ENCODE measurements at regions not wholly inside any gene's neighbourhood (a gene's known extent, or its start where the extent isn't known, plus 50 kb on each side); places are given as distances from the start of the nearest gene placed in this dataset.
"Not testable (repeated sequence)": the region's sequence is repeated elsewhere in the genome, so short reads cannot be mapped to it uniquely, and the experiment has no call there.

DNA sequence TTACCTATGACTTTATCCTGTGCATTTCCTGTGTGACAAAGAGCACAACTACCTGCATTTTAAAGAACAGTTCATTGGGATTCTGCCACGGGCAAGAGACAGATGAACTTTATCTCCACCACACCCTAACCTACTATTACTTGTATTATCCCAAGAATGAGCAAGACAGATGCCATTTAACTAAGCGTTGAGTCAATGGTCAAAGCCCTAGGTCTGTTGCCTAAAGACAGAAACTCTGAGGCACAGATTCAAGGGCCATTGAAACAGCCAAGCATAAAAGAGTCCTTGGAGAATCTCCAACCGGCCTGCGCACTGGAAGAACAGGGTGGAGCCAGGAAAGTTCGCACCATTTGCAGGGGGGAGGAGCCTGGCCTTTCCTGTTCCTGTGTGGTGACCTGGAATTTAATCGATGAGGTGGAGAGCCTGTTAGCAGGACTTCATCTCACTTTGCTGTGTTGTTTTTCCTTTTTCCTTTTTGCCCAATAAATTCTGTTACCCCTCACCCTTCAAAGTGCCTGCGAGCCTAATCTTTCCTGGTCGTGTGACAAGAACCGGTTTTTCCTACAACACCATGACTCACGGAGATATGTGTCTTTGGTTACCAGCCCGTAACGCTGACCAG, 146.4 kb upstream of the DIAPH2 start:
- DNase-seq = no peak

DNA sequence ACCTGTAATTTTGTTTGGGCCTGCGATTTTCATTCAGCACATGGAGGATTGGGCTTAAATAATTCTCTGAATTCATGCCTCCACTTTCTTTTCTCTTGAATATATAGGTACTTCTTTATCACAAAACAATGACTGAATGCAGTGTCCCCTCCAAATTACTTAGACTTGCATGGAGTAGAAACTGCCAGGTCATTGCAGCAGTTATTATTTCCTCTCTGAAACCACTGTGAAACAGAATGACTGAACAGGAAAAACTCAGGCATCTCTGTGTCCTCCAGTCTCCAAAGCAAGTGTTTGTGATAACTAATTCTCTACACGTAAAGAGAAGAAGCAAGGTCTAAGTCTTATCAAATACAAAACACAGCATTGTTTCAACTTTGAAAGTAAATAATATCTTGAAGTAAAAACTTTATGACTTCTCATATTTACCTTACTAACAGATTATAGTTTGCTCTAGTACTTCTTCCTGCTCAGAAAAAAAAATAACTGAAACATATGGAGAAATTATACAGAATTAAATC, 144.5 kb upstream of the DIAPH2 start:
- DNase-seq = no peak

DNA sequence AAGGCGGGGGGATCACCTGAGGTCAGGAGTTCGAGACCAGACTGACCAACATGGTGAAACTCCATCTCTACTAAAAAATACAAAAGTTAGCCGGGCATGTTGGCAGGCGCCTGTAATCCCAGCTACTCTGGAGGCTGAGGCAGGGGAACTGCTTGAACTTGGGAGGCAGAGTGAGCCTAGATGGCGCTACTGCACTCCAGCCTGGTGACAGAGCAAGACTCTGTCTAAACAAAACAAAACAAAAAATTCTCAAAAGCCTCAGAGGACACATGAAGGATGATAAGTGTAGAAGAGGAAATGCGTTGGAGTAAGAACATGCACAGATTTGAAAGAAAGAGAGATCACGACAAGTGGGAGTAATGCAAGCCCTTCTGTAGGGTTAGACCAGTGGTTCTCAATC, 138.4 kb upstream of the DIAPH2 start:
- not testable (repeated sequence) for DNase-seq

DNA sequence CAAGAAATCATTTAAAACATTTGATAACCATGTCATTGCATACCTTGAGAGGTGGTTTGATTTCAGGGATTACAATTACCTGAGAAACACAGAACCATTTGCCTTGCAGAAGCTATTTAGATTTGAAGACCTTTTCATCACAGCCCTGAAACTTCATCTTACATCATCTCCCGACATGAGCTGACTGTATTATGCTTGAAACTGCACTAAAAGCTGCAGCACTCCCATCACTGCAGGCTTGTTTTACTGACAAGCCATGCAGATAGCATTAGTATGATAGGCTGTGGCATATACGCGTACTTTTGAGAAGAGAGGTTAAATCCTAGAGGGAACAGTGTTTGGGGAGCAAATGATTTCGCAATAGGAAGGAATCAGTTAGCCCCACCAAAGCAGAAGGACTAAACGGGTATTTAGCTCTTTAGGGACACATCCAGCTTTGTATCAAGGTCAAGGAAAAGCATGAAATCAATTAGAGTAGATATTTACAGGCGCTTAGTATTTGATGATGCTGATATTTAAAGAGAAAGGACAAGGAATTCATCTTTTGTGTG, 133.2 kb upstream of the DIAPH2 start:
- DNase-seq = no peak

DNA sequence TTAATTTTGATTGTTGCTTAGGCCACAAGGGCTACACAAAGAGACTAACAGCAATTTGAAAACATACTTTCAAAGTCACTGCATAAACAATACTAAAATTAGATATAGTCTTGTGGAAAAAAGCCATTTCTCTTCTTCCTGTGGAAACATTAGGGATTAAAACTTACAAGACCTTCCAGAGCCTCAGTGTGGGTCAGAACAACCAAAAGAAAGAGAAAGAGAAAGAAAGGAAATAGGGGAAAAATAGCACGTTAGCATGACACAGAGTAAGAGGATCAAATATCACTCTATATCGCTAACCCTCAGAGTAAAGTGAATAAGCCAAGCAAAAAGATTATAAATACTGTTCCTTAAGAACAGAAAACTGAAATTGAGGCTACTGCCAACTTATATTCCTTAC, 127.8 kb upstream of the DIAPH2 start:
- DNase-seq = no peak

DNA sequence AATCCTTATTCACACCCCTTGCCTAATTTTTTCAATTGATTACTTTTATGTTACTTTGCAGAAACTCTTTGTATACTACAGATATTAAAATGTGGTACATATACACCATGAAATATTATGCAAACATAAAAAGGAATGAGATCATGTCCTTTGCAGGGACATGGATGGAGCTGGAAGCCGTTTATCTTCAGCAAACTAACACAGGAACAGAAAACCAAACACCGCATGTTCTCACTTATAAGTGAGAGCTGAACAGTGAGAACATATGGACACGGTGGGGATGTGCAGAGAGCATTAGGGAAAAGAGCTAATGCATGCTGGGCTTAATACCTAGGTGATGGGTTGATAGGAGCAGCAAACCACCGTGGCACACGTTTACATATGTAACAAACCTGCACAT, 123.5 kb upstream of the DIAPH2 start:
- not testable (repeated sequence) for DNase-seq

DNA sequence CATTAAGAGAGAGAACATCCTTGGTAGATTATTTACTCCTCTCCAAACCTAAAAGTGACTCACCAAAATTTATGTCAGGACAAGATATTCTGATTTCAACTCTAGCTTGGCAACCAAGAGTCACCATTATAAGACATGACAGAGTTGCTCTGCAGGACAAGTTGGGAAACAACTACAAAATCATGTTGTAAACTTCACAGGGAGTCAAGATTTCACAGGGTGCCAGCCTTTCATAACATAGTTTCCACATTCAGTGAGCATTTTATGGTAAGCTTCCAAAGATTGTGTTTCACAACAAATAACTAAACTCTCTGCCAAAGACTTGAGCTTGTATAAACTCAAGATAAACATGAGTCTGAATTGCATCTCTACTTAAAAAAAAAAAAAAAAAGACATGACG, 121.0 kb upstream of the DIAPH2 start:
- DNase-seq = peak; percentile 1

DNA sequence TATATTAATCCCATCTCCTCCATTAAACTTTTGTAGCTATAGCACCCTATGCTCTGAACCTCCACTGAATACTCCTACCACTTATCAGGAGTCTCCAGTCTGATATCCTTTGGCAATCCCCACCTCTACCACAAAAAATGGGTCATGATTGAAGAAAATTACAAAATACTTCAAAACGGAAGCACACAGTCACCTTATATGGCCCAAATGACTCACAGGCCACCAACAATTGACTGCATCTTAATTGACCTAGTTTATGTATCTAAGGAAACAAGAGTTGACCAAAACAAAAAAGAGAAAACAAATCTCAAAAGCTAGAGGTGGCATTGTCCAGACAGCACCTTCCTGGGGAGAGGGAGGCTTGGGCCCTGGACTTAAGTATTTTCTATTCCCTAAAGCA, 120.0 kb upstream of the DIAPH2 start:
- DNase-seq = no peak

DNA sequence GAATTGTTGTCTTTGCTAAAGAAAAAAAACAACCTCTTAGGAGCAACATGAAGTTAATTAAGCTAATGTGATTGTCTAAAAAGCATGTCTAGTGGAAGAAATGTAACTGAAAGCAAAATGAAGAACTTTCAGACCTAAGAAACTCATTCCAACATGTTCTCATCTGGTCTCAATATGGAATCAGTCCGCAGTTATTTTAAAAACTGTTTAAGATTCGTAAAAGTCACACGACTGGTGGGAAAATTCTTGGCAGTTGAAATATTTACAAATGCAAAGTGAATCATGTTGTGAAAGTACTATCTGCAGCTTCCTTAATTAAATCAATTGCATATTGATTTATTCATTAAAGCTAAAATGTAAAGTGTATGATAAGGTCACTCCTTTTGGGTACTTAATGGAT, 117.8 kb upstream of the DIAPH2 start:
- no peak for DNase-seq

DNA sequence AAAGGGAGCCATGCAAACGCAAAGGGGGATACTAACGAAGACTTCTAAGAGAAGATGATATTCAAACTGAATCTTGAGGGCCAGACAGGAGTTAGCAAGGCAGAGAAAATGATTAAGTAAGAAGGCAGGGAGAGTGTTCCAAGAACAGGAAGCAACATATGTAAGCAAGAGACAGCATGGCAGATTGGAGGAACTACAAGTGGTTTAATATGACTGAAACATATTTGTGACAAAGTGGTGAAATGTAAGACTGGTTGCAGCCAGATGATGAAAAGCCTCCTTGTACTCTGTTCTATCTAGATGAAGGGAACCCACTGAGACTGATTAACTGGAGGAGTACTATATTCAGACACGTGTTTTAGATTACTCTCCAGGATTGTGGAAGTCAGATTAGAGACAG, 116.6 kb upstream of the DIAPH2 start:
- DNase-seq = no peak

DNA sequence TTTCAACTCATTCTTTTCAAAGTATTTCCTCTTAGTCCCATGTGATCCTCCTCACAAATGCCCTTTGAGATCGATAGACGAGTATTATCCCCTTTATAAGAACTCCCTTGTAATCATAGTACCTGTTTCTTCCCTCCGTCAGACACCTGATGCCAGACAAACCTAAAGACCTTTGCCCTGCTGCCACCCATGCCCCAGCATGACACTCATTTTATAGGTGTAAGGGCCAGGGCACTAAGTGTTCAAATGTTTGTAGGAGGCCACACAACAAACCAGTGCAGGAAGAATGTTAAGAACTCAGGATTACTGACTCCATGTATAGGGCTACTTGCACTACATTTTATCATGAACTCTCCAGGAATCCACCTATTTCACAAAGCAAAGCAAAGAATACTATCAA, 115.6 kb upstream of the DIAPH2 start:
- DNase-seq = no peak

DNA sequence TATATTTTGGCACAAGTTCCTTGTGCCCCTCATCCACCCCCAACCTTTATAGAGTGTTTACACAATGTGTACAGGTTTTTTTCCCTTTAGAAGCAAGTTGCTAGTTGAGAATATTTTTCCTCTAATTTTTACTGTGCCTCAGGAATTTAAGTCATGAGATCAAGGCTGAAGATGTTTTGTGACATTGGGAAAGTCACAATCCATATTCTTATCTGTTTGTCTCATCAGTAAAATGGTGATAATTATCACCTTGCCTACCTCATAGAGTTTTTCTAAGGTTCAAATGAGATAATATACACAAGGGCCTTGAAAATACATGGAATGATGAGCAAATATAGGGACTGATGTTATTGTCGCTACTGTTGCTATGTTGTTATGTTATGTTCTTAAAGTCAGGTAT, 109.6 kb upstream of the DIAPH2 start:
- no peak for DNase-seq

DNA sequence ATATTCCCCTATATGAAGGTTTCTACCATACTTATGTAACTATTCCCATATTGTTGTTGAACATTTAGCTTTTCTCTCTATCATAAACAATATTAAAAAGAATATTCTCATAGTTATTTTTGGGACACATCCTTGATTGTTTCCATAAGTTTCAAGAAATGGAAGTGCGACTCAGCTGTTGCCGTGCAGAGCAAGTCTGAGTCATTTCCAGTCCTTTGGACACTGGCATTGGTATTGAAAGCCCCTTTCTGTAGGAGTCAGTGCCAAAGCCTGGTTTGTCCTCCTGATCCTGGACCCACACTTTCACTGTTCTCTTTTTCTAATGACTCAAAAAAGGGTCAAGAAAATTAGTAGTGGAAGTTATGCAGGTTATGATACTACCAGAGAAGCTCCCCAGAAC, 108.3 kb upstream of the DIAPH2 start:
- no peak for DNase-seq

DNA sequence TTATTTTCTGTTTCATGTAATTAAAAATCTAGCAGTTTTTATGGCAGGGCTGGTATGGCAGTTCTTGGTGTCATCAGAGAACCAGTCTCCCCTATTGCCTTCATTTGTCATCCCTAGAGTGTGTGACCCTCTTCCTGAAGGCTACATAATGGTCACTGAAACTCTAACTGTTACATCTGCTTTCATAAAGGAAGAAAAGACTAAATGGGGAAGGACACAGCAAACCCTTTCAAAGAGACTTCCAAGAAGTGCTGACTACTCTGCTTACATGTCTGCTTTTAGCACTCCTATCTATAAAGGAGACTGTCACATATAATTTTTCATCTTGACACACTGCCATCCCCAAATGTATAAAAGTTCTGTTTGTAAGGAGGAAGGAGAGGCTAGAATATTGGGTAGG, 105.9 kb upstream of the DIAPH2 start:
- no peak for DNase-seq

DNA sequence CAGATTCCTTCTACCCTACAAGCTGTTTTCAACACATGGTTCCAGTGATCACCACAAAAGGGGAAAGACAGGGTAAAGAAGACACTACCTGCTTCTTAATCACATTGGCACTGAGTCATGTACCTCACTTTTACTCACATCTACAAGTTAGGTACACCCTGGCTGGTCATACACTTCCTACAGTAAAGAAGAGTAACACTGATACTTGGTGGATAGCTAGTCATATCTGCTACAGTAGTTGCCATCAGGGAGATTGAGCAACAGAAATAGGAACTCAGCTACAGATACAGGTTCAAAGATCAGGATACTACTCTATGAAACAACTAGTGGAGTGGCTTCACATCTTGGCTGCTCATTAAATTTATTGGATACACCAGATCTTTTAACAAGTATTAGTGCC, 105.4 kb upstream of the DIAPH2 start:
- no peak for DNase-seq

DNA sequence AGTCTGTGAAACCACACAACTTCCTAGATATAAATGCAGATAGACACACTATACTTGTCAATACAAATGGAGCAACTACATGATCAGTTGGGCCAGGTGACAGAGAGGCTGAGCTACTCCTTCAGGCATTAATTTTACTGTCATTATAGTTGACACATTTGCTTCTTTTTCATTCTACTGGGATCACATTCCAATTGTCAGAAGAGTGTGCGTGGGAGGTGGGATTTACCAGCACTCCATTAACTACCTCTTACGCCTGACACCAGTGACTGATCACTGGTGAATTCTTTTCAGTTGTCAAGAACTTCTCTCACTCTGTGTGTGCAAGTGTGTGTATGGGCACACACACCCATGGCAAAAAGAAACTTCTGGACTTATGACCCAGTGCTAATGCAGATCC, 94.2 kb upstream of the DIAPH2 start:
- no peak for DNase-seq

DNA sequence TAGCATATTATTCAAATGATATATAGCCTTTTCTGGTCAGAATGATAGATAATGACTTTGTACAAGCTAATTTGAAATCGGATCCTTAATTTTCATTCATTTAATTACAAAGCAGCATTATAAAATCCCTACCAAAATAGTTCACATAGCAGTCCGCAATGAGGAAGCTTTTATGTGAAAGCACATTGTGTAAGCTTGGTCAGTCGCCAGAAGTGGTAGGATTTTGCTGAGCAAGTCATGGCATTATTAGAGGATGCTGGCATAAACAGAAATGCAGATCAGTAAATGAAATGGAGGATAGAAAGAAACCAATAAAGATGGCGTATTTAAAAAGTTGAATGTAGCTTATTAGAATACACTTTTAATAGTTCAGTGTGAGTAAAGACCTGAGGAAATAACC, 93.2 kb upstream of the DIAPH2 start:
- no peak for DNase-seq

DNA sequence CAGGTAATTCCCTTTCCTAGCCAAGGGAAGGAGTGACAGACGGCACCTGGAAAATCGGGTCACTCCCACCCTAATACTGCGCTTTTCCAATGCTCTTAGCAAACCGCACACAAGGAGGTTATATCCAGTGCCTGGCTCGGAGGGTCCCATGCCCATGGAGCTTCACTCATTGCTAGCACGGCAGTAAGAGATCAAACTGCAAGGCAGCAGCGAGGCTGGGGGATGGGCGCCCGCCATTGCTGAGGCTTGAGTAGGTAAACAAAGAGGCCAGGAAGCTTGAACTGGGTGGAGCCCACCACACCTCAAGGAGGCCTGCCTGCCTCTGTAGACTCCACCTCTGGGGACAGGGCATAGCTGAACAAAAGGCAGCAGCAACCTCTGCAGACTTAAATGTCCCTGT, 86.8 kb upstream of the DIAPH2 start:
- DNase-seq = not testable (repeated sequence)

DNA sequence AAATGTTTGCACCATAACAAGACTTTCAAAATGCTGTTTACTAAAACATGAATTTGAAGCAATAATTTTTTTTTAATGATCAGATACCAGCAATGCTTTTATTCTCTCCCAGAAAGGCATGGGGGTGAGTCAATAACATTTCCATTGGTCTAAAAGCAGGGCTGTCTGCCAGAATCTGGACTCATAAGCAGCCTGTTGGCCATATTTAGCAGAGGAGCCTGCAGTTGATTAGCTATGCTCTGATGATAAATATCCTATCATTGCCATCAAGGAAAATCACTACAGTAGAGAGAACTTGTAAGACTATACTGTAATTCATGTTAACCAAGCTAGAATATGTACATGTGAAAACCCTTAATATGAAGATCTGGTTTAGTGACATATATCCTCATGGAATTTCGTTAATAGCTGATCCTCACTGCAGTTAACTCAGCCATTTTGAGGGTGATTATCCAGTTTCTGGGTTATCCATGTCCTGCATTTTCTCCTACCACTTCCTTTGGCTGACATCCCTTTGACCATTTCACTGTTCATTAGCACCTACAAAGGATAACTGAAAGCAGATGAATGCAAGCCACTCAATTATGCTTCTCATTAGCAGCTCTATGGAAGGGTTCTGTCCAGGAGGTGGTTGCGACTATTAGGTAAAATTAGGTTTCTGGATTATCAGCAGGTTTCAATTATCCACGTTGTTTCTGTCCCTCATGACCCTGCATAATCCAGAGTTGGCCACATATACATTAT, 72.9 kb upstream of the DIAPH2 start:
- DNase-seq = peak; percentile 40

DNA sequence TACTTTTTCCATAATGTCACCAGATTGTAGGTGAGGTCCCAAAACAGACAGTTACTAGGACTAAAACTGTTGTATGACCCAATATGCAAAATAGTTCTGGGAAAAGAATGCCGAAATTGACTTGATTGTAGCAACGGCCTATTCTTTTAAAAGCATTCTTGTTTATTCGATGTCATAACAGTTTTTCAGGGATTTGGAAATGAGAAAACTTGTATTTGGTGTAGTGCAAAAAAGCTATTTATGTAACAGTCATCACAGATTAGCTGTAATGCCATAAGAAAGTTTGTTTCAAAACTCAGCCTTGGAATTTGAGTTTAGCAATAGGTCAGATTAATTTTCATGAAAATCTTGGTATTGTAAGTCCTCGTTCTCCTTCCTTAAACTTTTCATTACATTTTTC, 69.2 kb upstream of the DIAPH2 start:
- no peak for DNase-seq

DNA sequence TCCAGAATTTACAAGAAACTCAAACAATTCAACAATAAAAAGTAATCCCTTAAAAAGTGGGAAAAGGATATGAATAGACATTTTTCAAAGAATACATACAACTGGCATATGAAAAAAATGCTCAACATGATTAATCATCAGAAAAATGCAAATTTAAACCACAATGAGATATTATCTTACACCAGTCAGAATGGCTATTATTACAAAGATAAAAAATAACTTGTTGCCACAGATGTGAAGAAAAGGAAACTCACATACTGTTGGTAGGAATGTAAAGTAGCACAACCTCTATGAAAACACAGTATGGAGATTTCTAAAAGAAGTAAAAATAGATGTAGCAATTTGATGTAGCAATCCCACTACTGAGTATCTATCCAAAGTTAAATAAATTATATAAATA, 65.1 kb upstream of the DIAPH2 start:
- peak; percentile 21 for DNase-seq

DNA sequence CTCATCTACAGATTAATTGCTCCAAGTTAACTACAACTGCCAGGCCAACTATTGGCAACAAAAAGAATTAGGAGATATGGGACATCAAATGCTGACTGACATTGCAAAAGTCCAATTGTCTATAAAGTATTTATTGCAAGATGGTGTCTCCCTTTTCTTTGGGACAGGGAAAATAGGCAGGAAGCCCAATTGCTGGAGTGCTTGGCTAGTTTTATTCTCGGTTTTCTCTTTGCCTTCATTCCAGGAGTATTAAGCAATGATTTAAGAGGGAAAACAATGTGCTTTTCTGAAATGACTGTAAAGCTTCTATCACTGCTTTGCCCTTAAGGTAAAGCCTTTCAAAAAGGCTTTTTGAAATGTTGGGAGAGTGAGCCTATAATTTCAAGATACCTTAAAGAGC, 62.8 kb upstream of the DIAPH2 start:
- no peak for DNase-seq

All from fibroblast of skin of scalp (primary cell).